HCT116 (cell line): ENCODE measurements at regions not wholly inside any gene's neighbourhood (a gene's known extent, or its start where the extent isn't known, plus 50 kb on each side); places are given as distances from the start of the nearest gene placed in this dataset.

Experiments
- ATAC-seq: fragments of 200-7000 bp; cut with Tn5 transposase; 2 replicates; pipeline ENCODE4 v1.9.1; 2020; ENCODE audit warnings: mild to moderate bottlenecking, moderate library complexity
- BruUV-seq: library from RNA; stranded (reverse); fragments of 400-500 nt; replicated peaks from 2 replicates; lab custom pipeline; 2021; lab: Mats Ljungman, UMichigan
- CTCF ChIA-PET: fragments of 300-600 bp; sonication (Branson Sonifier 250); formaldehyde crosslinking; loops from one replicate; lab custom pipeline; 2021; ENCODE audit warnings: antibody characterized with exemption; lab: Charles Lee
- POLR2A ChIA-PET: fragments of 300-600, 350-600 bp; sonication (Branson Sonifier 250); formaldehyde crosslinking; loops from one replicate; lab custom pipeline; 2021; ENCODE audit warnings: antibody characterized with exemption; lab: Charles Lee
- RAD21 ChIA-PET, 2 experiments: fragments of 300-600 bp; sonication (Branson Sonifier 250); formaldehyde crosslinking; loops; one replicate each; lab custom pipeline; 2023; ENCODE audit warnings: low total read pairs in 2 of 2; ENCODE audit not compliant: uncharacterized antibody in 2 of 2, unreplicated experiment in 2 of 2, low non-redundant PET in 1 of 2; lab: Charles Lee
- DNase-seq: peaks from one replicate; pipeline ENCODE4 v3.0.0-alpha.2; 2010; ENCODE audit warnings: low read depth, low spot score
- H2AFZ ChIP-seq: fragments of 200-600 bp; shearing (Covaris generic), sonication (generic); 2 replicates; pipeline ENCODE4 v1.6.1; 2017; ENCODE audit warnings: low read depth, mixed run types, mixed read lengths, antibody characterized with exemption, low read length; ENCODE audit not compliant: poor library complexity, severe bottlenecking
- H3K27ac ChIP-seq: 2 replicates; pipeline ENCODE4 v1.5.1; 2012; ENCODE audit warnings: low read depth, low read length
- H3K27me3 ChIP-seq: fragments of 200-600 bp; sonication (generic); 2 replicates; pipeline ENCODE4 v1.6.1; 2016; ENCODE audit warnings: mixed run types, low read length, mixed read lengths; ENCODE audit not compliant: insufficient read depth
- H3K36me3 ChIP-seq, 2 experiments: fragments of 200-500 bp in 1 of 2; fragments of 200-600 bp in 1 of 2; sonication (Bioruptor generic) in 1 of 2; sonication (generic) in 1 of 2; 2 replicates each; pipeline versions ENCODE4 v1.5.1 to v1.6.1; 2014 to 2016; ENCODE audit warnings: low read length in 2 of 2, inconsistent platforms in 1 of 2, mixed read lengths in 1 of 2, mixed run types in 1 of 2; ENCODE audit not compliant: insufficient read depth in 2 of 2, control insufficient read depth in 1 of 2
- H3K4me1 ChIP-seq, 2 experiments: fragments of 200-600 bp in 1 of 2; sonication (generic) in 1 of 2; 2 replicates each; pipeline versions ENCODE4 v1.5.1 to v1.6.1; 2012 to 2017; ENCODE audit warnings: low read length in 2 of 2, inconsistent platforms in 1 of 2, mild to moderate bottlenecking in 1 of 2, mixed read lengths in 1 of 2, mixed run types in 1 of 2, moderate library complexity in 1 of 2; ENCODE audit not compliant: insufficient read depth in 2 of 2, control insufficient read depth in 1 of 2
- H3K4me2 ChIP-seq: fragments of 200-600 bp; sonication (generic); 2 replicates; pipeline ENCODE4 v1.6.1; 2017; ENCODE audit warnings: mixed run types, low read length, mixed read lengths
- H3K4me3 ChIP-seq, 2 experiments: fragments of 200-600 bp in 1 of 2; sonication (generic) in 1 of 2; replicated peaks in 1 of 2; 2 replicates each; pipeline ENCODE4 v1.5.1; 2011 to 2016; ENCODE audit warnings: low read length in 2 of 2, control low read depth in 1 of 2, low read depth in 1 of 2, mild to moderate bottlenecking in 1 of 2, mixed read lengths in 1 of 2, mixed run types in 1 of 2
- H3K79me2 ChIP-seq: fragments of 200-600 bp; sonication (generic); 2 replicates; pipeline ENCODE4 v1.6.1; 2017; ENCODE audit warnings: mild to moderate bottlenecking, mixed run types, low read length, moderate library complexity, mixed read lengths; ENCODE audit not compliant: insufficient read depth
- H3K9ac ChIP-seq: fragments of 200-600 bp; sonication (generic); 2 replicates; pipeline ENCODE4 v1.6.1; 2016; ENCODE audit warnings: low read length, mixed read lengths
- H3K9me2 ChIP-seq: fragments of 200-600 bp; sonication (generic), shearing (Covaris generic); 2 replicates; pipeline ENCODE4 v1.6.1; 2017; ENCODE audit warnings: mixed run types, mild to moderate bottlenecking, moderate library complexity; ENCODE audit not compliant: insufficient read depth
- H3K9me3 ChIP-seq, 2 experiments: fragments of 200-500 bp in 1 of 2; fragments of 200-600 bp in 1 of 2; sonication (Bioruptor generic) in 1 of 2; sonication (generic) in 1 of 2; 2 replicates each; pipeline ENCODE4 v1.6.1; 2014 to 2017; ENCODE audit warnings: low read length in 2 of 2, mixed read lengths in 2 of 2, inconsistent platforms in 1 of 2, low read depth in 1 of 2, mild to moderate bottlenecking in 1 of 2, mixed run types in 1 of 2, moderate library complexity in 1 of 2; ENCODE audit not compliant: control insufficient read depth in 1 of 2, insufficient read depth in 1 of 2
- H4K20me1 ChIP-seq: fragments of 200-600 bp; sonication (generic), shearing (Covaris generic); 2 replicates; pipeline ENCODE4 v1.6.1; 2017; ENCODE audit warnings: mixed run types, mild to moderate bottlenecking, moderate library complexity; ENCODE audit not compliant: insufficient read depth
- CTCF ChIP-seq, 3 experiments: fragments of 200-600 bp in 1 of 3; sonication (generic) in 1 of 3; IDR thresholded peaks in 2 of 3; conservative IDR thresholded peaks in 1 of 3; 2 replicates each; pipeline ENCODE4 v1.5.1; 2012 to 2017; ENCODE audit warnings: low read depth in 2 of 3, low read length in 2 of 3, antibody characterized with exemption in 1 of 3, borderline replicate concordance in 1 of 3, control low read depth in 1 of 3, mild to moderate bottlenecking in 1 of 3, mixed read lengths in 1 of 3, mixed run types in 1 of 3, moderate library complexity in 1 of 3; ENCODE audit not compliant: insufficient read depth in 1 of 3
- EZH2 ChIP-seq: fragments of 200-600 bp; sonication (generic); IDR thresholded peaks from 2 replicates; pipeline ENCODE4 v1.6.1; 2017; ENCODE audit warnings: antibody characterized with exemption, mixed run types
- JUND ChIP-seq: IDR thresholded peaks from 2 replicates; pipeline ENCODE4 v1.6.1; 2012
- MAX ChIP-seq: IDR thresholded peaks from 2 replicates; pipeline ENCODE4 v1.6.1; 2012
- POLR2A ChIP-seq: IDR thresholded peaks from 2 replicates; pipeline ENCODE4 v1.7.0; 2011; ENCODE audit warnings: borderline replicate concordance; ENCODE audit not compliant: insufficient read depth, insufficient read length; ENCODE audit errors: extremely low read depth
- SRF ChIP-seq: IDR thresholded peaks from 2 replicates; pipeline ENCODE4 v1.6.1; 2012; ENCODE audit warnings: low read depth
- YY1 ChIP-seq: IDR thresholded peaks from 2 replicates; pipeline ENCODE4 v1.6.1; 2011; ENCODE audit warnings: low read length, low read depth, moderate library complexity, mild to moderate bottlenecking; ENCODE audit not compliant: insufficient replicate concordance; ENCODE audit errors: extremely low read depth
- intact Hi-C: fragments of 100-400 bp; cut with micrococcal nuclease; formaldehyde crosslinking; loops from 2 replicates; pipeline ENCODE4 v1.10.0; 2022

GRCh38 chr16:17591655-17592405, 121.1 kb upstream of the XYLT1 start:
- Histone ChIP-seq H3K4me3 (no peak overlapping the region), H3K9me2 (no peaks in the 10 kb centered on the region), H3K4me1 (no peaks in the 10 kb centered on the region), H3K9me3 (no peaks in the 10 kb centered on the region), H3K27ac (no peak overlapping the region), H3K4me2 (no peak overlapping the region), H3K36me3 (no peaks in the 10 kb centered on the region), H3K27me3 (peaks cover 47% of the 10 kb centered on the region), H3K9ac (no peak overlapping the region), H2AFZ (no peak overlapping the region), H3K79me2 (no peaks in the 10 kb centered on the region), H4K20me1 (no peaks in the 10 kb centered on the region)
- ChIA-PET CTCF (no interaction called here), POLR2A (no interaction called here), RAD21 (no interaction called here)
- intact Hi-C loops, result no loop called here
- BruUV-seq, result no TSS peak
- DNase-seq (no peak), ATAC-seq (no peak)
- TF ChIP-seq YY1 (no peak), POLR2A (no peak), EZH2 (no peak), JUND (no peak), MAX (no peak), SRF (no peak), CTCF (IDR thresholded peaks at IDR 0.05 in 2 of 3, conservative IDR thresholded peaks at IDR 0.05 in 1 of 3; ENCODE audit: borderline replicate concordance in 1 of 3, insufficient read depth in 1 of 3, low read depth in 2 of 3, low read length in 2 of 3) (no peak)
